HEK293 (cell line): ENCODE measurements at regions not wholly inside any gene's neighbourhood (a gene's known extent, or its start where the extent isn't known, plus 50 kb on each side); places are given as distances from the start of the nearest gene placed in this dataset.

Experiments used
- CTCF ChIA-PET: fragments of 350-600 bp; formaldehyde crosslinking; extraction: SDS; loops from one replicate; lab custom pipeline; 2021; ENCODE audit warnings: antibody characterized with exemption; lab: Yijun Ruan, JAX
- POLR2A ChIA-PET: fragments of 300-600 bp; formaldehyde crosslinking; extraction: SDS; loops from one replicate; lab custom pipeline; 2020; ENCODE audit warnings: antibody characterized with exemption, inconsistent platforms; lab: Yijun Ruan, JAX
- H3K27ac ChIP-seq: fragments of 200-500 bp; sonication (Bioruptor generic); 2 replicates; pipeline ENCODE4 v1.5.1; 2014; ENCODE audit warnings: low read depth, low read length, control low read depth, inconsistent platforms; ENCODE audit errors: extremely low read depth
- H3K36me3 ChIP-seq, 2 experiments: fragments of 200-500 bp in 1 of 2; sonication (Bioruptor generic) in 1 of 2; 1 replicate in 1 of 2; 2 replicates in 1 of 2; pipeline ENCODE4 v1.5.1; 2014 to 2017; ENCODE audit warnings: inconsistent platforms in 2 of 2, low read length in 2 of 2; ENCODE audit not compliant: control insufficient read depth in 2 of 2, insufficient read depth in 1 of 2
- H3K4me1 ChIP-seq: fragments of 200-500 bp; sonication (Bioruptor generic); 2 replicates; pipeline ENCODE4 v1.5.1; 2014; ENCODE audit warnings: mild to moderate bottlenecking, low read length, inconsistent platforms; ENCODE audit not compliant: control insufficient read depth, insufficient read depth
- H3K4me3 ChIP-seq: 2 replicates; pipeline ENCODE4 v1.5.1; 2011; ENCODE audit warnings: low read depth, mild to moderate bottlenecking, control low read depth, low read length, moderate library complexity
- H3K9me3 ChIP-seq: fragments of 200-500 bp; sonication (Bioruptor generic); 2 replicates; pipeline ENCODE4 v1.5.1; 2014; ENCODE audit warnings: low read depth, low read length, inconsistent platforms; ENCODE audit not compliant: control insufficient read depth, insufficient read depth
- FEZF1 ChIP-seq: fragments of 450-650 bp; formaldehyde crosslinking; IDR thresholded peaks from 2 replicates; pipeline ENCODE4 v1.5.1; 2016; ENCODE audit warnings: missing biosample characterization, missing genetic modification characterization
- GLIS1 ChIP-seq: fragments of 450-650 bp; formaldehyde crosslinking; IDR thresholded peaks from 2 replicates; pipeline ENCODE4 v1.5.1; 2016; ENCODE audit warnings: missing biosample characterization, missing genetic modification characterization
- GLIS2 ChIP-seq: fragments of 450-650 bp; formaldehyde crosslinking; IDR thresholded peaks from 2 replicates; pipeline ENCODE4 v1.5.1; 2016; ENCODE audit warnings: missing biosample characterization, missing genetic modification characterization
- MZF1 ChIP-seq: fragments of 450-650 bp; formaldehyde crosslinking; IDR thresholded peaks from 2 replicates; pipeline ENCODE4 v1.5.1; 2017; ENCODE audit warnings: missing biosample characterization, missing genetic modification characterization, borderline replicate concordance
- YY1 ChIP-seq: fragments of 450-650 bp; formaldehyde crosslinking; IDR thresholded peaks from 2 replicates; pipeline ENCODE4 v1.5.1; 2018; ENCODE audit warnings: missing biosample characterization, missing genetic modification characterization
- ZBTB17 ChIP-seq: fragments of 450-650 bp; formaldehyde crosslinking; IDR thresholded peaks from 2 replicates; pipeline ENCODE4 v1.5.1; 2016; ENCODE audit warnings: missing biosample characterization, missing genetic modification characterization
- ZEB2 ChIP-seq: fragments of 450-650 bp; formaldehyde crosslinking; IDR thresholded peaks from 2 replicates; pipeline ENCODE4 v1.5.1; 2016; ENCODE audit warnings: missing biosample characterization, missing genetic modification characterization
- ZIC2 ChIP-seq: fragments of 450-650 bp; formaldehyde crosslinking; IDR thresholded peaks from 2 replicates; pipeline ENCODE4 v1.5.1; 2016; ENCODE audit warnings: missing biosample characterization, missing genetic modification characterization
- ZNF169 ChIP-seq: fragments of 450-650 bp; formaldehyde crosslinking; IDR thresholded peaks from 2 replicates; pipeline ENCODE4 v1.5.1; 2016; ENCODE audit warnings: missing biosample characterization, missing genetic modification characterization
- ZNF211 ChIP-seq: fragments of 450-650 bp; formaldehyde crosslinking; IDR thresholded peaks from 2 replicates; pipeline ENCODE4 v1.5.1; 2016; ENCODE audit warnings: low read depth, missing biosample characterization, missing genetic modification characterization
- ZNF23 ChIP-seq: fragments of 450-650 bp; formaldehyde crosslinking; IDR thresholded peaks from 2 replicates; pipeline ENCODE4 v1.5.1; 2016; ENCODE audit warnings: missing biosample characterization, missing genetic modification characterization, borderline replicate concordance
- ZNF24 ChIP-seq: fragments of 450-650 bp; formaldehyde crosslinking; IDR thresholded peaks from 2 replicates; pipeline ENCODE4 v1.5.1; 2016; ENCODE audit warnings: missing biosample characterization, missing genetic modification characterization
- ZNF341 ChIP-seq: fragments of 450-650 bp; formaldehyde crosslinking; IDR thresholded peaks from 2 replicates; pipeline ENCODE4; 2016; ENCODE audit warnings: low read depth, missing biosample characterization, missing genetic modification characterization
- ZNF423 ChIP-seq: fragments of 450-650 bp; formaldehyde crosslinking; IDR thresholded peaks from 2 replicates; pipeline ENCODE4 v1.5.1; 2016; ENCODE audit warnings: missing biosample characterization, missing genetic modification characterization
- ZNF433 ChIP-seq: fragments of 450-650 bp; formaldehyde crosslinking; IDR thresholded peaks from 2 replicates; pipeline ENCODE4 v1.5.1; 2016; ENCODE audit warnings: missing biosample characterization, missing genetic modification characterization, low read depth
- ZNF501 ChIP-seq: fragments of 450-650 bp; formaldehyde crosslinking; IDR thresholded peaks from 2 replicates; pipeline ENCODE4 v1.5.1; 2016; ENCODE audit warnings: missing biosample characterization, missing genetic modification characterization
- ZNF521 ChIP-seq: fragments of 450-650 bp; formaldehyde crosslinking; IDR thresholded peaks from 2 replicates; pipeline ENCODE4 v1.5.1; 2017; ENCODE audit warnings: missing biosample characterization, mild to moderate bottlenecking, missing genetic modification characterization
- ZNF530 ChIP-seq: fragments of 450-650 bp; formaldehyde crosslinking; IDR thresholded peaks from 2 replicates; pipeline ENCODE4 v1.5.1; 2016; ENCODE audit warnings: low read depth, missing biosample characterization, missing genetic modification characterization
- ZNF548 ChIP-seq: fragments of 450-650 bp; formaldehyde crosslinking; IDR thresholded peaks from 2 replicates; pipeline ENCODE4 v1.5.1; 2016; ENCODE audit warnings: missing biosample characterization, missing genetic modification characterization
- ZNF561 ChIP-seq: fragments of 450-650 bp; IDR thresholded peaks from 2 replicates; pipeline ENCODE4 v1.5.1; 2018; ENCODE audit warnings: missing biosample characterization, missing genetic modification characterization, borderline replicate concordance
- ZNF600 ChIP-seq: fragments of 450-650 bp; formaldehyde crosslinking; IDR thresholded peaks from 2 replicates; pipeline ENCODE4 v1.5.1; 2016; ENCODE audit warnings: missing biosample characterization, missing genetic modification characterization
- ZNF677 ChIP-seq: fragments of 450-650 bp; IDR thresholded peaks from 2 replicates; pipeline ENCODE4 v1.5.0; 2018; ENCODE audit warnings: missing biosample characterization, mild to moderate bottlenecking, missing genetic modification characterization, moderate library complexity
- TF ChIP-seq, protein P1 (sequence below): fragments of 450-650 bp; formaldehyde crosslinking; IDR thresholded peaks from 2 replicates; pipeline ENCODE4 v1.5.1; 2016; ENCODE audit warnings: missing biosample characterization, missing genetic modification characterization
- TF ChIP-seq, protein P2 (sequence below): fragments of 450-650 bp; formaldehyde crosslinking; IDR thresholded peaks from 2 replicates; pipeline ENCODE4 v1.5.1; 2016; ENCODE audit warnings: missing biosample characterization, missing genetic modification characterization
- TF ChIP-seq, protein P3 (sequence below): fragments of 450-650 bp; formaldehyde crosslinking; IDR thresholded peaks from 2 replicates; pipeline ENCODE4 v1.5.1; 2017; ENCODE audit warnings: missing biosample characterization, missing genetic modification characterization

- TF ChIP-seq, protein P1, sequence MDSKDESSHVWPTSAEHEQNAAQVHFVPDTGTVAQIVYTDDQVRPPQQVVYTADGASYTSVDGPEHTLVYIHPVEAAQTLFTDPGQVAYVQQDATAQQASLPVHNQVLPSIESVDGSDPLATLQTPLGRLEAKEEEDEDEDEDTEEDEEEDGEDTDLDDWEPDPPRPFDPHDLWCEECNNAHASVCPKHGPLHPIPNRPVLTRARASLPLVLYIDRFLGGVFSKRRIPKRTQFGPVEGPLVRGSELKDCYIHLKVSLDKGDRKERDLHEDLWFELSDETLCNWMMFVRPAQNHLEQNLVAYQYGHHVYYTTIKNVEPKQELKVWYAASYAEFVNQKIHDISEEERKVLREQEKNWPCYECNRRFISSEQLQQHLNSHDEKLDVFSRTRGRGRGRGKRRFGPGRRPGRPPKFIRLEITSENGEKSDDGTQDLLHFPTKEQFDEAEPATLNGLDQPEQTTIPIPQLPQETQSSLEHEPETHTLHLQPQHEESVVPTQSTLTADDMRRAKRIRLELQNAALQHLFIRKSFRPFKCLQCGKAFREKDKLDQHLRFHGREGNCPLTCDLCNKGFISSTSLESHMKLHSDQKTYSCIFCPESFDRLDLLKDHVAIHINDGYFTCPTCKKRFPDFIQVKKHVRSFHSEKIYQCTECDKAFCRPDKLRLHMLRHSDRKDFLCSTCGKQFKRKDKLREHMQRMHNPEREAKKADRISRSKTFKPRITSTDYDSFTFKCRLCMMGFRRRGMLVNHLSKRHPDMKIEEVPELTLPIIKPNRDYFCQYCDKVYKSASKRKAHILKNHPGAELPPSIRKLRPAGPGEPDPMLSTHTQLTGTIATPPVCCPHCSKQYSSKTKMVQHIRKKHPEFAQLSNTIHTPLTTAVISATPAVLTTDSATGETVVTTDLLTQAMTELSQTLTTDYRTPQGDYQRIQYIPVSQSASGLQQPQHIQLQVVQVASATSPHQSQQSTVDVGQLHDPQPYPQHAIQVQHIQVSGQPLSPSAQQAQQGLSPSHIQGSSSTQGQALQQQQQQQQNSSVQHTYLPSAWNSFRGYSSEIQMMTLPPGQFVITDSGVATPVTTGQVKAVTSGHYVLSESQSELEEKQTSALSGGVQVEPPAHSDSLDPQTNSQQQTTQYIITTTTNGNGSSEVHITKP (tag by site-specific recombination) = no peak
- TF ChIP-seq ZNF24 (tag by site-specific recombination) (no peak), YY1 (tag by site-specific recombination) (no peak), ZNF677 (no peak), ZBTB17 (tag by site-specific recombination) (no peak), ZNF548 (tag by site-specific recombination) (no peak), ZNF23 (no peak)
Observed at GRCh38 chr2:41965173-41965908, 82.5 kb upstream of the PKDCC start (continued).

- Histone ChIP-seq H3K9me3 (no peaks in the 10 kb centered on the region), H3K36me3 (no peaks in the 10 kb centered on the region), H3K4me3 (no peak overlapping the region), H3K27ac (peak overlapping the region; percentile 34; the same call in 1 of the 2 replicates), H3K4me1 (peaks cover 33% of the 10 kb centered on the region)
- CTCF ChIA-PET = interaction anchor here (0.5 kb wide), 1 partner anchor 16 kb away, joined by 4 read pairs; no protein-coding TSS in a partner anchor
- POLR2A ChIA-PET = no interaction called here
- TF ChIP-seq ZIC2 = no peak
- no peak for TF ChIP-seq ZNF433 (tag by site-specific recombination)
- no peak for TF ChIP-seq ZNF169
Observed at GRCh38 chr2:41965909-41966295, 81.9 kb upstream of the PKDCC start.

- H3K4me1 ChIP-seq = peaks cover 33% of the 10 kb centered on the region
- ChIA-PET POLR2A (no interaction called here), CTCF (interaction anchor here (0.5 kb wide), 1 partner anchor 15 kb away, joined by 4 read pairs; no protein-coding TSS in a partner anchor)
- H3K36me3 ChIP-seq = no peaks in the 10 kb centered on the region
- no peaks in the 10 kb centered on the region for H3K9me3 ChIP-seq
- H3K4me3 ChIP-seq = no peak overlapping the region
- peak overlapping the region; percentile 34; the same call in 1 of the 2 replicates for H3K27ac ChIP-seq
- TF ChIP-seq ZNF530 (tag by site-specific recombination) (no peak), ZEB2 (tag by site-specific recombination) (peak; percentile 38; the same call in 1 of the 2 replicates), GLIS2 (tag by site-specific recombination) (peak; percentile 75), ZNF211 (tag by site-specific recombination) (no peak), ZNF521 (tag by site-specific recombination) (no peak), ZNF341 (tag by site-specific recombination) (peak; percentile 55; the same call in 1 of the 2 replicates), MZF1 (tag by site-specific recombination) (no peak), ZNF501 (tag by site-specific recombination) (no peak), ZNF600 (tag by site-specific recombination) (peak; percentile 54), ZIC2 (peak; percentile 96), FEZF1 (tag by site-specific recombination) (peak; percentile 94), GLIS1 (tag by site-specific recombination) (peak; percentile 86), ZNF423 (peak; percentile 84), ZNF561 (tag by site-specific recombination) (peak; percentile 43; the same call in 1 of the 2 replicates)
- TF ChIP-seq, protein P2, sequence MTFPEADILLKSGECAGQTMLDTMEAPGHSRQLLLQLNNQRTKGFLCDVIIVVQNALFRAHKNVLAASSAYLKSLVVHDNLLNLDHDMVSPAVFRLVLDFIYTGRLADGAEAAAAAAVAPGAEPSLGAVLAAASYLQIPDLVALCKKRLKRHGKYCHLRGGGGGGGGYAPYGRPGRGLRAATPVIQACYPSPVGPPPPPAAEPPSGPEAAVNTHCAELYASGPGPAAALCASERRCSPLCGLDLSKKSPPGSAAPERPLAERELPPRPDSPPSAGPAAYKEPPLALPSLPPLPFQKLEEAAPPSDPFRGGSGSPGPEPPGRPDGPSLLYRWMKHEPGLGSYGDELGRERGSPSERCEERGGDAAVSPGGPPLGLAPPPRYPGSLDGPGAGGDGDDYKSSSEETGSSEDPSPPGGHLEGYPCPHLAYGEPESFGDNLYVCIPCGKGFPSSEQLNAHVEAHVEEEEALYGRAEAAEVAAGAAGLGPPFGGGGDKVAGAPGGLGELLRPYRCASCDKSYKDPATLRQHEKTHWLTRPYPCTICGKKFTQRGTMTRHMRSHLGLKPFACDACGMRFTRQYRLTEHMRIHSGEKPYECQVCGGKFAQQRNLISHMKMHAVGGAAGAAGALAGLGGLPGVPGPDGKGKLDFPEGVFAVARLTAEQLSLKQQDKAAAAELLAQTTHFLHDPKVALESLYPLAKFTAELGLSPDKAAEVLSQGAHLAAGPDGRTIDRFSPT (tag by site-specific recombination) = 0 out of 2 replicates have a peak, but pooled peaks have one; percentile 34
- TF ChIP-seq, protein P3, sequence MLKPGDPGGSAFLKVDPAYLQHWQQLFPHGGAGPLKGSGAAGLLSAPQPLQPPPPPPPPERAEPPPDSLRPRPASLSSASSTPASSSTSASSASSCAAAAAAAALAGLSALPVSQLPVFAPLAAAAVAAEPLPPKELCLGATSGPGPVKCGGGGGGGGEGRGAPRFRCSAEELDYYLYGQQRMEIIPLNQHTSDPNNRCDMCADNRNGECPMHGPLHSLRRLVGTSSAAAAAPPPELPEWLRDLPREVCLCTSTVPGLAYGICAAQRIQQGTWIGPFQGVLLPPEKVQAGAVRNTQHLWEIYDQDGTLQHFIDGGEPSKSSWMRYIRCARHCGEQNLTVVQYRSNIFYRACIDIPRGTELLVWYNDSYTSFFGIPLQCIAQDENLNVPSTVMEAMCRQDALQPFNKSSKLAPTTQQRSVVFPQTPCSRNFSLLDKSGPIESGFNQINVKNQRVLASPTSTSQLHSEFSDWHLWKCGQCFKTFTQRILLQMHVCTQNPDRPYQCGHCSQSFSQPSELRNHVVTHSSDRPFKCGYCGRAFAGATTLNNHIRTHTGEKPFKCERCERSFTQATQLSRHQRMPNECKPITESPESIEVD (tag by site-specific recombination) = peak; percentile 58; the same call in 1 of the 2 replicates
Observed at GRCh38 chr2:41966431-41966893, 81.4 kb upstream of the PKDCC start.
